WTC11 (cell line): ENCODE measurements at regions not wholly inside any gene's neighbourhood (a gene's known extent, or its start where the extent isn't known, plus 50 kb on each side); places are given as distances from the start of the nearest gene placed in this dataset.

Experiments used
- ATAC-seq: fragments of 200-7000 bp; cut with Tn5 transposase; 2 replicates; pipeline ENCODE4 v1.10.0; 2021; ENCODE audit warnings: mild to moderate bottlenecking, moderate library complexity
- CTCF ChIA-PET: fragments of 300-600 bp; sonication (Branson Sonifier 250); formaldehyde crosslinking; loops from one replicate; lab custom pipeline; 2021; ENCODE audit warnings: antibody characterized with exemption; lab: Charles Lee
- POLR2A ChIA-PET: fragments of 350-600 bp; sonication (Branson Sonifier 250); formaldehyde crosslinking; loops from one replicate; lab custom pipeline; 2021; ENCODE audit warnings: antibody characterized with exemption; lab: Charles Lee
- DNase-seq: peaks from one replicate; pipeline ENCODE4 v3.0.0; 2021; ENCODE audit warnings: low spot score
- H3K27ac Mint-ChIP-seq: 2 replicates; pipeline ENCODE4 v1.8.0; 2021; ENCODE audit warnings: mixed read lengths
- H3K27me3 Mint-ChIP-seq: 2 replicates; pipeline ENCODE4 v1.8.0; 2021; ENCODE audit warnings: low read depth, mild to moderate bottlenecking, moderate library complexity, mixed read lengths
- H3K36me3 Mint-ChIP-seq: 2 replicates; pipeline ENCODE4 v1.8.0; 2021; ENCODE audit warnings: mixed read lengths
- H3K4me1 Mint-ChIP-seq: 2 replicates; pipeline ENCODE4 v1.8.0; 2022; ENCODE audit warnings: mixed read lengths
- H3K4me3 Mint-ChIP-seq: 2 replicates; pipeline ENCODE4 v1.8.0; 2021; ENCODE audit warnings: mild to moderate bottlenecking, moderate library complexity, mixed read lengths
- H3K9me3 Mint-ChIP-seq: 2 replicates; pipeline ENCODE4 v1.8.0; 2021; ENCODE audit warnings: mixed read lengths
- ARID4B ChIP-seq: sonication (generic); formaldehyde crosslinking; IDR thresholded peaks from 2 replicates; pipeline ENCODE4 v1.8.0; 2023; ENCODE audit warnings: missing genetic modification reagents, mild to moderate bottlenecking, borderline replicate concordance
- ATF6 ChIP-seq: sonication (generic); formaldehyde crosslinking; IDR thresholded peaks from 2 replicates; pipeline ENCODE4 v1.8.1; 2023; ENCODE audit warnings: mild to moderate bottlenecking, missing genetic modification reagents
- CBFB ChIP-seq: sonication (generic); formaldehyde crosslinking; IDR thresholded peaks from 2 replicates; pipeline ENCODE4 v1.8.1; 2022; ENCODE audit warnings: mild to moderate bottlenecking, low read depth, missing genetic modification reagents
- CTCF ChIP-seq: fragments of 200-600 bp; IDR thresholded peaks from 2 replicates; pipeline ENCODE4 v1.8.0; 2022; ENCODE audit warnings: antibody characterized with exemption
- EMX1 ChIP-seq: fragments of 250-450 bp; sonication (Bioruptor Pico); IDR thresholded peaks from 2 replicates; pipeline ENCODE4 v1.8.0; 2021; ENCODE audit warnings: mild to moderate bottlenecking
- FOXJ3 ChIP-seq: sonication (generic); formaldehyde crosslinking; IDR thresholded peaks from 2 replicates; pipeline ENCODE4 v1.9.0; 2021; ENCODE audit warnings: missing genetic modification reagents, mild to moderate bottlenecking, borderline replicate concordance
- GTF2I ChIP-seq: fragments of 250-450 bp; sonication (Bioruptor Pico); conservative IDR thresholded peaks from 2 replicates; pipeline ENCODE4 v1.4.0; 2021; ENCODE audit warnings: mild to moderate bottlenecking
- JUN ChIP-seq: sonication (generic); formaldehyde crosslinking; IDR thresholded peaks from 2 replicates; pipeline ENCODE4 v1.8.0; 2023; ENCODE audit warnings: mild to moderate bottlenecking, missing genetic modification reagents
- SOX15 ChIP-seq: fragments of 250-450 bp; sonication (Bioruptor Pico); IDR thresholded peaks from 2 replicates; pipeline ENCODE4 v1.9.0; 2021; ENCODE audit warnings: mild to moderate bottlenecking
- TEAD1 ChIP-seq: sonication (generic); formaldehyde crosslinking; IDR thresholded peaks from 2 replicates; pipeline ENCODE4 v1.8.0; 2022; ENCODE audit warnings: mild to moderate bottlenecking, missing genetic modification reagents
- ZBTB43 ChIP-seq: sonication (generic); formaldehyde crosslinking; IDR thresholded peaks from 2 replicates; pipeline ENCODE4 v1.8.1; 2023; ENCODE audit warnings: mild to moderate bottlenecking, missing genetic modification reagents
- ZNF317 ChIP-seq: sonication (generic); formaldehyde crosslinking; IDR thresholded peaks from 2 replicates; pipeline ENCODE4 v1.8.1; 2023; ENCODE audit warnings: low read depth, mild to moderate bottlenecking, moderate library complexity, missing genetic modification reagents, borderline replicate concordance
- ZNF425 ChIP-seq: fragments of 250-450 bp; sonication (Bioruptor Pico); conservative IDR thresholded peaks from 2 replicates; pipeline ENCODE4 v1.9.0; 2021; ENCODE audit warnings: mild to moderate bottlenecking
- TF ChIP-seq, protein P1 (sequence below): fragments of 250-450 bp; sonication (Bioruptor Pico); IDR thresholded peaks from 2 replicates; pipeline ENCODE4 v1.9.0; 2021; ENCODE audit warnings: mild to moderate bottlenecking
- TF ChIP-seq, protein P2 (sequence below): fragments of 250-450 bp; sonication (Bioruptor Pico); IDR thresholded peaks from 2 replicates; pipeline ENCODE4 v1.9.0; 2021; ENCODE audit warnings: mild to moderate bottlenecking
- TF ChIP-seq, protein P3 (sequence below): sonication (generic); formaldehyde crosslinking; conservative IDR thresholded peaks from 2 replicates; pipeline ENCODE4 v1.8.1; 2023; ENCODE audit warnings: mild to moderate bottlenecking, low read depth, missing genetic modification reagents, moderate library complexity

DNA sequence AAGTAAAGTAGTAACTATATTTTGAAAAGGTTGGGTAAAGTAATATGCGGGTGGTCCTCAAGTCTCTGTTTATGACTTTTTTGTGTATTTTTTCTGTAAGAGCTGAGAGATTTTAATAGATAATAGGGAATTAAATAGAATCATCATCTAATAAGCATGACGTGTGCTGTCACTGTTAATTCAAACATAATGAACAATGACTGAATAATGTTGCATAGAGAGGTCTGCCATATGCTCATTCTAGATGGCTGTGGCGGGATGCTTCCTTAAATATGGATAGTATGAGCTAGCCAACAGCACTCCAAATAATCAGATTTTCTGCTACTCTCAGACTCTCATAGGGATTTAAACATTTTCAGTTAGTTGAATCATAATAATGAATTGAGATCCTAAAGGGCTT is 302.8 kb upstream of the RBMS3 start (continued):
- TF ChIP-seq ZBTB43 (CRISPR knock-in tag) = no peak
- TF ChIP-seq JUN (CRISPR knock-in tag) = no peak
- no peak for TF ChIP-seq SOX15 (CRISPR knock-in tag)
- no peak for TF ChIP-seq EMX1 (CRISPR knock-in tag)
- TF ChIP-seq, protein P1, sequence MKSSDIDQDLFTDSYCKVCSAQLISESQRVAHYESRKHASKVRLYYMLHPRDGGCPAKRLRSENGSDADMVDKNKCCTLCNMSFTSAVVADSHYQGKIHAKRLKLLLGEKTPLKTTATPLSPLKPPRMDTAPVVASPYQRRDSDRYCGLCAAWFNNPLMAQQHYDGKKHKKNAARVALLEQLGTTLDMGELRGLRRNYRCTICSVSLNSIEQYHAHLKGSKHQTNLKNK (CRISPR knock-in tag) = no peak
- no peak for TF ChIP-seq ZNF317

- ATAC-seq = no peak
- no peaks in the 10 kb centered on the region for H3K27me3 Mint-ChIP-seq
- ChIA-PET POLR2A (no interaction called here), CTCF (no interaction called here)
- no peaks in the 10 kb centered on the region for H3K36me3 Mint-ChIP-seq
- no peak overlapping the region for H3K27ac Mint-ChIP-seq
- no peaks in the 10 kb centered on the region for H3K4me1 Mint-ChIP-seq
- TF ChIP-seq ATF6 (CRISPR knock-in tag) = no peak
- no peak for TF ChIP-seq FOXJ3
- TF ChIP-seq, protein P2, sequence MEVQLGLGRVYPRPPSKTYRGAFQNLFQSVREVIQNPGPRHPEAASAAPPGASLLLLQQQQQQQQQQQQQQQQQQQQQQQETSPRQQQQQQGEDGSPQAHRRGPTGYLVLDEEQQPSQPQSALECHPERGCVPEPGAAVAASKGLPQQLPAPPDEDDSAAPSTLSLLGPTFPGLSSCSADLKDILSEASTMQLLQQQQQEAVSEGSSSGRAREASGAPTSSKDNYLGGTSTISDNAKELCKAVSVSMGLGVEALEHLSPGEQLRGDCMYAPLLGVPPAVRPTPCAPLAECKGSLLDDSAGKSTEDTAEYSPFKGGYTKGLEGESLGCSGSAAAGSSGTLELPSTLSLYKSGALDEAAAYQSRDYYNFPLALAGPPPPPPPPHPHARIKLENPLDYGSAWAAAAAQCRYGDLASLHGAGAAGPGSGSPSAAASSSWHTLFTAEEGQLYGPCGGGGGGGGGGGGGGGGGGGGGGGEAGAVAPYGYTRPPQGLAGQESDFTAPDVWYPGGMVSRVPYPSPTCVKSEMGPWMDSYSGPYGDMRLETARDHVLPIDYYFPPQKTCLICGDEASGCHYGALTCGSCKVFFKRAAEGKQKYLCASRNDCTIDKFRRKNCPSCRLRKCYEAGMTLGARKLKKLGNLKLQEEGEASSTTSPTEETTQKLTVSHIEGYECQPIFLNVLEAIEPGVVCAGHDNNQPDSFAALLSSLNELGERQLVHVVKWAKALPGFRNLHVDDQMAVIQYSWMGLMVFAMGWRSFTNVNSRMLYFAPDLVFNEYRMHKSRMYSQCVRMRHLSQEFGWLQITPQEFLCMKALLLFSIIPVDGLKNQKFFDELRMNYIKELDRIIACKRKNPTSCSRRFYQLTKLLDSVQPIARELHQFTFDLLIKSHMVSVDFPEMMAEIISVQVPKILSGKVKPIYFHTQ (CRISPR knock-in tag) = no peak
- TF ChIP-seq CBFB (CRISPR knock-in tag) = no peak
- no peak for TF ChIP-seq ARID4B (CRISPR knock-in tag)
- TF ChIP-seq, protein P3, sequence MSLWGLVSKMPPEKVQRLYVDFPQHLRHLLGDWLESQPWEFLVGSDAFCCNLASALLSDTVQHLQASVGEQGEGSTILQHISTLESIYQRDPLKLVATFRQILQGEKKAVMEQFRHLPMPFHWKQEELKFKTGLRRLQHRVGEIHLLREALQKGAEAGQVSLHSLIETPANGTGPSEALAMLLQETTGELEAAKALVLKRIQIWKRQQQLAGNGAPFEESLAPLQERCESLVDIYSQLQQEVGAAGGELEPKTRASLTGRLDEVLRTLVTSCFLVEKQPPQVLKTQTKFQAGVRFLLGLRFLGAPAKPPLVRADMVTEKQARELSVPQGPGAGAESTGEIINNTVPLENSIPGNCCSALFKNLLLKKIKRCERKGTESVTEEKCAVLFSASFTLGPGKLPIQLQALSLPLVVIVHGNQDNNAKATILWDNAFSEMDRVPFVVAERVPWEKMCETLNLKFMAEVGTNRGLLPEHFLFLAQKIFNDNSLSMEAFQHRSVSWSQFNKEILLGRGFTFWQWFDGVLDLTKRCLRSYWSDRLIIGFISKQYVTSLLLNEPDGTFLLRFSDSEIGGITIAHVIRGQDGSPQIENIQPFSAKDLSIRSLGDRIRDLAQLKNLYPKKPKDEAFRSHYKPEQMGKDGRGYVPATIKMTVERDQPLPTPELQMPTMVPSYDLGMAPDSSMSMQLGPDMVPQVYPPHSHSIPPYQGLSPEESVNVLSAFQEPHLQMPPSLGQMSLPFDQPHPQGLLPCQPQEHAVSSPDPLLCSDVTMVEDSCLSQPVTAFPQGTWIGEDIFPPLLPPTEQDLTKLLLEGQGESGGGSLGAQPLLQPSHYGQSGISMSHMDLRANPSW (CRISPR knock-in tag) = no peak
- TF ChIP-seq ZNF425 (CRISPR knock-in tag) = no peak
- TF ChIP-seq CTCF = no peak
- TF ChIP-seq TEAD1 = no peak
- TF ChIP-seq GTF2I (CRISPR knock-in tag) = no peak
- no peaks in the 10 kb centered on the region for H3K9me3 Mint-ChIP-seq
- no peak overlapping the region for H3K4me3 Mint-ChIP-seq
- DNase-seq = no peak
Measured at GRCh38 chr3:28980131-28980530, 300.7 kb upstream of the RBMS3 start.
